GM06990 (cell line): ENCODE measurements at regions not wholly inside any gene's neighbourhood (a gene's known extent, or its start where the extent isn't known, plus 50 kb on each side); places are given as distances from the start of the nearest gene placed in this dataset.
"Not testable (repeated sequence)": the region's sequence is repeated elsewhere in the genome, so short reads cannot be mapped to it uniquely, and the experiment has no call there.

Experiments used
- DNase-seq: peaks from one replicate; pipeline ENCODE4 v3.0.0-alpha.2; 2011; ENCODE audit not compliant: insufficient read length; ENCODE audit errors: extremely low read depth
- H3K27me3 ChIP-seq: replicated peaks from 2 replicates; pipeline ENCODE4 v1.6.0; 2011; ENCODE audit warnings: low read length; ENCODE audit not compliant: control insufficient read depth, insufficient read depth
- H3K36me3 ChIP-seq: 2 replicates; pipeline ENCODE4 v1.5.1; 2011; ENCODE audit warnings: low read length; ENCODE audit not compliant: control insufficient read depth, insufficient read depth
- H3K4me3 ChIP-seq: replicated peaks from 2 replicates; pipeline ENCODE4 v1.5.1; 2011; ENCODE audit warnings: low read depth, mild to moderate bottlenecking, control low read depth, low read length
- CTCF ChIP-seq: IDR thresholded peaks from 2 replicates; pipeline ENCODE4 v1.5.1; 2011; ENCODE audit warnings: low read length, control low read depth, mild to moderate bottlenecking, inconsistent platforms; ENCODE audit not compliant: insufficient read depth, poor library complexity, severe bottlenecking

GRCh38 chr1:60916199-60916598, 166.2 kb upstream of the NFIA start:
- TF ChIP-seq CTCF = no peak
- Histone ChIP-seq H3K27me3 (no peaks in the 10 kb centered on the region), H3K36me3 (no peaks in the 10 kb centered on the region), H3K4me3 (no peak overlapping the region)
- DNase-seq = no peak

- TF ChIP-seq CTCF = no peak
- H3K4me3 ChIP-seq = no peak overlapping the region
- H3K36me3 ChIP-seq = no peaks in the 10 kb centered on the region
- DNase-seq = no peak
- H3K27me3 ChIP-seq = no peaks in the 10 kb centered on the region
Measured at GRCh38 chr1:60915441-60915840, 166.9 kb upstream of the NFIA start.

GRCh38 chr1:60914982-60915381, 167.4 kb upstream of the NFIA start:
- no peak for DNase-seq
- TF ChIP-seq CTCF = no peak
- Histone ChIP-seq H3K4me3 (no peak overlapping the region), H3K27me3 (no peaks in the 10 kb centered on the region), H3K36me3 (no peaks in the 10 kb centered on the region)

GRCh38 chr1:60913708-60914107, 168.7 kb upstream of the NFIA start:
- H3K4me3 ChIP-seq, H3K27me3 ChIP-seq, H3K36me3 ChIP-seq, DNase-seq: not testable (repeated sequence)

GRCh38 chr1:60913039-60913438, 169.3 kb upstream of the NFIA start:
- DNase-seq = no peak
- Histone ChIP-seq H3K36me3 (no peaks in the 10 kb centered on the region), H3K4me3 (no peak overlapping the region), H3K27me3 (no peaks in the 10 kb centered on the region)
- TF ChIP-seq CTCF = no peak

GRCh38 chr1:60911966-60912697, 170.2 kb upstream of the NFIA start:
- TF ChIP-seq CTCF = no peak
- no peak for DNase-seq
- Histone ChIP-seq H3K36me3 (no peaks in the 10 kb centered on the region), H3K4me3 (no peak overlapping the region), H3K27me3 (no peaks in the 10 kb centered on the region)
